ENCODE measurements at regions not wholly inside any gene's neighbourhood (a gene's known extent, or its start where the extent isn't known, plus 50 kb on each side); places are given as distances from the start of the nearest gene placed in this dataset.

GRCh38 chr2:155947069-155947468 lies 385.5 kb downstream of the NR4A2 start:
- TF ChIP-seq ZNF544 (tag by site-specific recombination; IDR thresholded peaks at IDR 0.05) (no peak), ZNF555 (tag by site-specific recombination; conservative IDR thresholded peaks at IDR 0.05) (no peak), ZNF624 (tag by site-specific recombination; IDR thresholded peaks at IDR 0.05) (no peak), ZBTB1 (tag by site-specific recombination; IDR thresholded peaks at IDR 0.05) (no peak), MEIS1 (CRISPR knock-in tag; IDR thresholded peaks at IDR 0.05; ENCODE audit: borderline replicate concordance) (no peak), HOXD13 (CRISPR knock-in tag; IDR thresholded peaks at IDR 0.05; ENCODE audit: borderline replicate concordance) (no peak), ZXDB (tag by site-specific recombination; IDR thresholded peaks at IDR 0.05) (no peak), ZNF626 (tag by site-specific recombination; IDR thresholded peaks at IDR 0.05) (no peak), ZNF510 (tag by site-specific recombination; IDR thresholded peaks at IDR 0.05; ENCODE audit: insufficient replicate concordance) (no peak), HOXA7 (CRISPR knock-in tag; IDR thresholded peaks at IDR 0.05; ENCODE audit: borderline replicate concordance) (no peak), ZNF239 (tag by site-specific recombination; IDR thresholded peaks at IDR 0.05) (no peak), ZNF704 (tag by site-specific recombination; IDR thresholded peaks at IDR 0.05) (no peak), PRDM1 (tag by site-specific recombination; IDR thresholded peaks at IDR 0.05) (no peak), ZNF16 (tag by site-specific recombination; IDR thresholded peaks at IDR 0.05; ENCODE audit: low read depth) (no peak), ZNF133 (tag by site-specific recombination; IDR thresholded peaks at IDR 0.05) (no peak)
- Histone ChIP-seq H3K36me3 (ENCODE audit: control insufficient read depth in 2 of 2, insufficient read depth in 1 of 2, low read length in 2 of 2) (no peaks in the 10 kb centered on the region), H3K4me1 (ENCODE audit: control insufficient read depth, insufficient read depth, low read length) (no peaks in the 10 kb centered on the region), H3K27ac (ENCODE audit: extremely low read depth, low read depth, low read length) (no peak overlapping the region), H3K9me3 (ENCODE audit: control insufficient read depth, insufficient read depth, low read depth, low read length) (no peaks in the 10 kb centered on the region), H3K4me3 (ENCODE audit: low read depth, low read length) (no peak overlapping the region)
- ChIA-PET CTCF (no interaction called here), POLR2A (no interaction called here)

GRCh38 chr2:155944218-155944617 lies 388.3 kb downstream of the NR4A2 start:
- no peak overlapping the region for H3K4me3 ChIP-seq (ENCODE audit: low read depth, low read length)
- ChIA-PET CTCF (no interaction called here), POLR2A (no interaction called here)
- no peaks in the 10 kb centered on the region for H3K4me1 ChIP-seq (ENCODE audit: control insufficient read depth, insufficient read depth, low read length)
- no peaks in the 10 kb centered on the region for H3K9me3 ChIP-seq (ENCODE audit: control insufficient read depth, insufficient read depth, low read depth, low read length)
- no peaks in the 10 kb centered on the region for H3K36me3 ChIP-seq (ENCODE audit: control insufficient read depth in 2 of 2, insufficient read depth in 1 of 2, low read length in 2 of 2)
- H3K27ac ChIP-seq (ENCODE audit: extremely low read depth, low read depth, low read length): no peak overlapping the region
- TF ChIP-seq ZBTB10 (tag by site-specific recombination; IDR thresholded peaks at IDR 0.05) (no peak), GLIS2 (tag by site-specific recombination; IDR thresholded peaks at IDR 0.05) (no peak), ZBTB17 (tag by site-specific recombination; IDR thresholded peaks at IDR 0.05) (no peak), ZNF513 (tag by site-specific recombination; IDR thresholded peaks at IDR 0.05) (no peak), ZNF561 (tag by site-specific recombination; IDR thresholded peaks at IDR 0.05; ENCODE audit: borderline replicate concordance) (no peak), ZNF155 (tag by site-specific recombination; IDR thresholded peaks at IDR 0.05) (no peak), MZF1 (tag by site-specific recombination; IDR thresholded peaks at IDR 0.05; ENCODE audit: borderline replicate concordance) (no peak), ZNF571 (tag by site-specific recombination; IDR thresholded peaks at IDR 0.05) (no peak), ZNF48 (tag by site-specific recombination; IDR thresholded peaks at IDR 0.05) (no peak), KLF9 (tag by site-specific recombination; IDR thresholded peaks at IDR 0.05; ENCODE audit: low read depth) (no peak), ZNF138 (tag by site-specific recombination; IDR thresholded peaks at IDR 0.05; ENCODE audit: borderline replicate concordance) (no peak), YY2 (tag by site-specific recombination; IDR thresholded peaks at IDR 0.05) (no peak), ZNF777 (tag by site-specific recombination; IDR thresholded peaks at IDR 0.05; ENCODE audit: borderline replicate concordance) (no peak), ZBTB20 (tag by site-specific recombination; IDR thresholded peaks at IDR 0.05) (no peak), ZNF701 (tag by site-specific recombination; IDR thresholded peaks at IDR 0.05) (no peak), ZNF112 (tag by site-specific recombination; IDR thresholded peaks at IDR 0.05) (no peak), BCL6B (tag by site-specific recombination; IDR thresholded peaks at IDR 0.05) (no peak), ZNF548 (tag by site-specific recombination; IDR thresholded peaks at IDR 0.05) (no peak), ZNF785 (tag by site-specific recombination; IDR thresholded peaks at IDR 0.05) (no peak)
